ENCODE measurements at regions not wholly inside any gene's neighbourhood (a gene's known extent, or its start where the extent isn't known, plus 50 kb on each side); places are given as distances from the start of the nearest gene placed in this dataset.

GRCh38 chr2:107025291-107025857 is 139.4 kb upstream of the ST6GAL2 start:
- POLR2A ChIA-PET: no interaction called here
- no peaks in the 10 kb centered on the region for H3K4me1 Mint-ChIP-seq
- no peak for TF ChIP-seq EZH2 (IDR thresholded peaks at IDR 0.05; ENCODE audit: borderline replicate concordance, insufficient read depth, low read depth, low read length, poor library complexity, severe bottlenecking)

GRCh38 chr2:107025869-107026380 is 140.0 kb upstream of the ST6GAL2 start:
- TF ChIP-seq EZH2 (IDR thresholded peaks at IDR 0.05; ENCODE audit: borderline replicate concordance, insufficient read depth, low read depth, low read length, poor library complexity, severe bottlenecking): no peak
- no peak for TF ChIP-seq CTCF (IDR thresholded peaks at IDR 0.05)
- no peak overlapping the region for H3K27ac Mint-ChIP-seq
- no peaks in the 10 kb centered on the region for H3K27me3 ChIP-seq (replicated peaks in 1 of 4; ENCODE audit: control extremely low read depth in 1 of 4, control insufficient read depth in 3 of 4, insufficient read depth in 4 of 4, low read length in 3 of 4)
- 100% methylated on average over 1 of the region's 8 CpGs for WGBS (ENCODE audit: insufficient coverage)
- no peaks in the 10 kb centered on the region for H4K20me1 ChIP-seq (ENCODE audit: control insufficient read depth, insufficient read depth, low read length, poor library complexity, severe bottlenecking)
- ATAC-seq (ENCODE audit: low read depth) (no peak), DNase-seq (no peak)
- H3K4me2 ChIP-seq (replicated peaks; ENCODE audit: low read depth, low read length, poor library complexity, severe bottlenecking): no peak overlapping the region
- H3K9me3 Mint-ChIP-seq (ENCODE audit: insufficient read depth): no peaks in the 10 kb centered on the region
- H3K9me3 ChIP-seq (ENCODE audit: control extremely low read depth in 1 of 3, control insufficient read depth in 2 of 3, insufficient read depth in 1 of 3, low read length in 2 of 3): peaks cover 0 to 3% (median 0%) of the 10 kb centered on the region in 3 donors
- no peak overlapping the region for H3K4me3 ChIP-seq (ENCODE audit: control extremely low read depth in 1 of 5, extremely low read depth in 1 of 5, insufficient read depth in 1 of 5, low read depth in 2 of 5, low read length in 4 of 5)
- ChIA-PET CTCF (no interaction called here), POLR2A (no interaction called here)
- H3K79me2 ChIP-seq (ENCODE audit: control insufficient read depth, insufficient read depth, low read length): no peaks in the 10 kb centered on the region
- H3K4me1 Mint-ChIP-seq: no peaks in the 10 kb centered on the region
- H2AFZ ChIP-seq (ENCODE audit: insufficient read depth, low read depth, low read length, poor library complexity, severe bottlenecking): no peak overlapping the region
- H3K9ac ChIP-seq (ENCODE audit: low read length): no peak overlapping the region
- H3K4me3 Mint-ChIP-seq: no peak overlapping the region
- H3K36me3 ChIP-seq (replicated peaks in 1 of 2; ENCODE audit: control extremely low read depth in 1 of 2, control insufficient read depth in 1 of 2, extremely low read depth in 1 of 2, insufficient read depth in 2 of 2, low read length in 1 of 2): no peaks in the 10 kb centered on the region
- no peak overlapping the region for H3K27ac ChIP-seq (ENCODE audit: low read length in 2 of 2)
- H3K4me1 ChIP-seq (ENCODE audit: control insufficient read depth in 2 of 2, insufficient read depth in 2 of 2, low read length in 2 of 2): no peaks in the 10 kb centered on the region
- intact Hi-C loops (cut with micrococcal nuclease): no loop called here
- H3K27me3 Mint-ChIP-seq: no peaks in the 10 kb centered on the region

More at GRCh38 chr2:107025291-107025857, 139.4 kb upstream of the ST6GAL2 start:
- DNase-seq (no peak), ATAC-seq (ENCODE audit: low read depth) (no peak)
- Histone ChIP-seq H3K36me3 (replicated peaks in 1 of 2; ENCODE audit: control extremely low read depth in 1 of 2, control insufficient read depth in 1 of 2, extremely low read depth in 1 of 2, insufficient read depth in 2 of 2, low read length in 1 of 2) (no peaks in the 10 kb centered on the region), H3K27me3 (replicated peaks in 1 of 4; ENCODE audit: control extremely low read depth in 1 of 4, control insufficient read depth in 3 of 4, insufficient read depth in 4 of 4, low read length in 3 of 4) (no peaks in the 10 kb centered on the region), H3K79me2 (ENCODE audit: control insufficient read depth, insufficient read depth, low read length) (no peaks in the 10 kb centered on the region), H3K4me1 (ENCODE audit: control insufficient read depth in 2 of 2, insufficient read depth in 2 of 2, low read length in 2 of 2) (no peaks in the 10 kb centered on the region), H3K9me3 (ENCODE audit: control extremely low read depth in 1 of 3, control insufficient read depth in 2 of 3, insufficient read depth in 1 of 3, low read length in 2 of 3) (peaks cover 0 to 3% (median 0%) of the 10 kb centered on the region in 3 donors), H3K9ac (ENCODE audit: low read length) (no peak overlapping the region), H2AFZ (ENCODE audit: insufficient read depth, low read depth, low read length, poor library complexity, severe bottlenecking) (no peak overlapping the region), H3K4me3 (ENCODE audit: control extremely low read depth in 1 of 5, extremely low read depth in 1 of 5, insufficient read depth in 1 of 5, low read depth in 2 of 5, low read length in 4 of 5) (no peak overlapping the region), H3K4me2 (replicated peaks; ENCODE audit: low read depth, low read length, poor library complexity, severe bottlenecking) (no peak overlapping the region), H3K27ac (ENCODE audit: low read length in 2 of 2) (no peak overlapping the region), H4K20me1 (ENCODE audit: control insufficient read depth, insufficient read depth, low read length, poor library complexity, severe bottlenecking) (no peaks in the 10 kb centered on the region)
- intact Hi-C loops (cut with micrococcal nuclease): no loop called here
- CTCF ChIA-PET: no interaction called here
- Mint-ChIP-seq H3K9me3 (ENCODE audit: insufficient read depth) (no peaks in the 10 kb centered on the region), H3K4me3 (no peak overlapping the region), H3K27ac (no peak overlapping the region), H3K27me3 (no peaks in the 10 kb centered on the region)
- WGBS (ENCODE audit: insufficient coverage): 74% methylated on average over 5 of the region's 6 CpGs

Measured in B cell (primary cell).